ENCODE measurements at regions not wholly inside any gene's neighbourhood (a gene's known extent, or its start where the extent isn't known, plus 50 kb on each side); places are given as distances from the start of the nearest gene placed in this dataset.
"Not testable (repeated sequence)": the region's sequence is repeated elsewhere in the genome, so short reads cannot be mapped to it uniquely, and the experiment has no call there.

- TF ChIP-seq CTCF (conservative IDR thresholded peaks at IDR 0.05; ENCODE audit: low read depth in 2 of 2); EZH2phosphoT487 (IDR thresholded peaks at IDR 0.05; ENCODE audit: unreplicated experiment); CREB1 (CRISPR knock-in tag; IDR thresholded peaks at IDR 0.05; ENCODE audit: low read depth); EZH2 (IDR thresholded peaks at IDR 0.05; ENCODE audit: low read depth, unreplicated experiment); POLR2AphosphoS5 (IDR thresholded peaks at IDR 0.05; ENCODE audit: low read depth); JUNB (IDR thresholded peaks at IDR 0.05; ENCODE audit: unreplicated experiment); ZNF331 (CRISPR knock-in tag; IDR thresholded peaks at IDR 0.05; ENCODE audit: low read depth); ZNF114 (CRISPR knock-in tag; IDR thresholded peaks at IDR 0.05): not testable (repeated sequence)
Measured at GRCh38 chr14:105598925-105599586, 72.7 kb downstream of the TMEM121 start.
